ENCODE measurements at regions not wholly inside any gene's neighbourhood (a gene's known extent, or its start where the extent isn't known, plus 50 kb on each side); places are given as distances from the start of the nearest gene placed in this dataset.

- TF ChIP-seq POLR2A (IDR thresholded peaks at IDR 0.05) (no peak), CTCF (IDR thresholded peaks at IDR 0.05) (no peak)
Measured at GRCh38 chr11:116077092-116077491, 572.9 kb upstream of the CADM1 start.
